ENCODE measurements at regions not wholly inside any gene's neighbourhood (a gene's known extent, or its start where the extent isn't known, plus 50 kb on each side); places are given as distances from the start of the nearest gene placed in this dataset.

DNA sequence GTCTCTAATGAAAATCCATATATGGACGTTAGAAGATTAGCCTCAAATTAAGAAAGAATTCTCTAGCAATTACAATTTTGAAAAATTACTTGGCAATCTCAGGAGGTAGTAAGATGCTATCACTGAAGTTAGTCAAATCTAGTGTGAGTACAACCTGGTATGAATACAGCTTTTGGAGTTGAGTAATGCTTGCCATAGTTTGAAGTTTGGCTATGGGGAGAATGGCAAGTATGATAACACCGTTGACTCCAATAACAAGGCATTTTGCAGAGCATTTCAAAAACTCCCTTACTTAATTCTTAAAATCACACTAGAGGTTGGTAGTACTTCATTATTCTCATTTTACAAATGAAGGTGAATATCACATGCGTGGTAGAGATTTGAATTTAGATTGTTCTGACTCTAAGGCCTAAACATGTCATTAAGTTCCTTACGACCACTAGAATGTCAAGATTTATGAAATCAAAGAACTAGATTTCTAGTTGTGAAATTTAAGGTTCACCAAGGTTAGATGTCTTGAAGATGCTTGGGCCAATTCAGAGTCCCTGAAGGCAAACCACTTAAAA lies 355.4 kb downstream of the ETS1 start:
- no peaks in the 10 kb centered on the region for H3K36me3 ChIP-seq
- no peaks in the 10 kb centered on the region for H3K9me3 ChIP-seq
- H3K27ac ChIP-seq = no peak overlapping the region
- no peak for DNase-seq (ENCODE audit: low spot score)
- no peaks in the 10 kb centered on the region for H3K27me3 ChIP-seq
- H3K4me3 ChIP-seq = no peak overlapping the region
- peaks cover 0 to 6% of the 10 kb centered on the region in 2 donors for H3K4me1 ChIP-seq
- TF ChIP-seq, protein P1, sequence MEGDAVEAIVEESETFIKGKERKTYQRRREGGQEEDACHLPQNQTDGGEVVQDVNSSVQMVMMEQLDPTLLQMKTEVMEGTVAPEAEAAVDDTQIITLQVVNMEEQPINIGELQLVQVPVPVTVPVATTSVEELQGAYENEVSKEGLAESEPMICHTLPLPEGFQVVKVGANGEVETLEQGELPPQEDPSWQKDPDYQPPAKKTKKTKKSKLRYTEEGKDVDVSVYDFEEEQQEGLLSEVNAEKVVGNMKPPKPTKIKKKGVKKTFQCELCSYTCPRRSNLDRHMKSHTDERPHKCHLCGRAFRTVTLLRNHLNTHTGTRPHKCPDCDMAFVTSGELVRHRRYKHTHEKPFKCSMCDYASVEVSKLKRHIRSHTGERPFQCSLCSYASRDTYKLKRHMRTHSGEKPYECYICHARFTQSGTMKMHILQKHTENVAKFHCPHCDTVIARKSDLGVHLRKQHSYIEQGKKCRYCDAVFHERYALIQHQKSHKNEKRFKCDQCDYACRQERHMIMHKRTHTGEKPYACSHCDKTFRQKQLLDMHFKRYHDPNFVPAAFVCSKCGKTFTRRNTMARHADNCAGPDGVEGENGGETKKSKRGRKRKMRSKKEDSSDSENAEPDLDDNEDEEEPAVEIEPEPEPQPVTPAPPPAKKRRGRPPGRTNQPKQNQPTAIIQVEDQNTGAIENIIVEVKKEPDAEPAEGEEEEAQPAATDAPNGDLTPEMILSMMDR (IDR thresholded peaks at IDR 0.05) = no peak

DNA sequence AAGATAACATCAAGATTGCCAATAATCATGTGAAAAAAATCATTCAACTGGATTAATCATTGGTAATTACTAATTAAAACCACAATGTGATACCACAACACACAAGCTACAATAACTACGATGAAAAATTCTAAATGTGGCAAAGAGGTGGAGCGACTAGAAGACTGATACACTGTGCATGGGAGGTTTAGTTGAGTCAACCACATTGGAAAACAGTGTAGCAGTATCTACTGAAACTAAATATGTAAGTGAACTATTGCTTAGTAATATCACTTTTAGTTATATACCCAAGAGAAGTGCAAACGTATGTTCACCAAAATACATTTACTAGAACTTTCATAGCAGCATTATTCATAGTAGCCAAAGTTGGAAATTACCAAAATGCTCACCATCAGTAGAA lies 359.9 kb downstream of the ETS1 start:
- Histone ChIP-seq H3K27me3 (no peaks in the 10 kb centered on the region), H3K36me3 (no peaks in the 10 kb centered on the region), H3K9me3 (no peaks in the 10 kb centered on the region), H3K4me1 (no peaks in the 10 kb centered on the region), H3K27ac (no peak overlapping the region), H3K4me3 (no peak overlapping the region)
- DNase-seq (ENCODE audit: low spot score) = no peak
- TF ChIP-seq, protein P1 (IDR thresholded peaks at IDR 0.05) = no peak

DNA sequence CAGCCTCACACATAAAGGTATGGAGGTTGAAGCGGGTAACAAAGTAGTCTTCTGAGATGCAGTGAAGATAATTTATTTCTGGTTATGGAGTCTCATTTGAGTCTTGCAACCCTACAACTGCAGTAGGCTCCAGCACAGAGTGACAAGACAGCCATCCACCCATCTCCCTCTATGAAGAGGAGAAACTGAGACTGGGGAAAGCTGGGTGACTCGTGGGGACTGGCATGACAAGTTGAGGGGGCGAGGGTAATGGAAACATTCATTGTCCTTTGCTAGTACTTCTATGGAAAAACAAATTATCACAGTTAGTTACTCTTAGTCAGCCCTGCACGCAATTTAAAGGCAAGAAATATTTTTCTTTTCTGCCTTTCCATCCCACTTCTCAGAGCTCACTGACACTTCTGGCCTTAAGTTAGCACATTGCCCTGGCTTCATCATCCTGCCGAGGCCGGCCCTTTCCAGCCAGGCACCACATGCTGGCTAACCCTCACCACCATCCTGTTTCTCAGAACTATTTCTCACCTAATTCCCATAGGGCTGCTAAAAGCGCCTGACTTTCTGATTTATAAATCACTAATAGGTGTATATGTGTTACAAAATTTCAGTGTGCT lies 361.1 kb downstream of the ETS1 start:
- TF ChIP-seq, protein P1 (IDR thresholded peaks at IDR 0.05) = no peak
- Histone ChIP-seq H3K27me3 (no peaks in the 10 kb centered on the region), H3K27ac (no peak overlapping the region), H3K4me1 (no peaks in the 10 kb centered on the region), H3K9me3 (no peaks in the 10 kb centered on the region), H3K36me3 (no peaks in the 10 kb centered on the region), H3K4me3 (no peak overlapping the region)
- DNase-seq (ENCODE audit: low spot score) = no peak

DNA sequence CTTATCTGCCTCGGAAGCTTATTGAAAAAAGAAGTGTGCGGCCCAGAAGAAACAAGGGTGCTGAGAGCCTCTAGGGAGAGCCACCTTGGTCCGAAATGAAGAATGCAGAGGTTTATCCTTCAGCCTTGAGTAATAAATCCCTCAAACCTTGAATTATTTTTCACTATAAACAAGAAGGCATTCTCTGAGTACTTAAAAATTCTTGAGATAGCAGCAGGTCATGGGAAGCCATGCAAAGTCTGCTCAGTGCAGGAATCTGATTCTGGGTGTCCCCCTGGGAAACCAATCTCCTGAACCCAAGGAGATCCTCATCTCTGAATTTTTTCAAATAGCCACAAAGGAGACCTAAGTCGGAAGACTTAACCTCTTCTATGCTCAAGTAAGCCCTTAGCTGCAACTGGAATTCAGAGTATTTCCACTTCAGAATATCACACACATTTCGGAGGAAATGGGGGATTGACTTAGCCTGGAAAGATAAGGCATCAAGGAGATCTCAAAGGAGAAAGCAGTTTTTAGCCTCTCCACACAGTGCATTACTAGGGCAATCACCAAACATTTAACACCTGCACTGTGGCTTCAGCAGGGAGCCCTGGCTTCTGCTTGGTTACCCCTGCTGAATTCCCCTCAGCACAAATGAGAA lies 365.0 kb downstream of the ETS1 start:
- Histone ChIP-seq H3K4me1 (no peaks in the 10 kb centered on the region), H3K27me3 (no peaks in the 10 kb centered on the region), H3K36me3 (no peaks in the 10 kb centered on the region), H3K4me3 (no peak overlapping the region), H3K9me3 (no peaks in the 10 kb centered on the region), H3K27ac (no peak overlapping the region)
- no peak for DNase-seq (ENCODE audit: low spot score)
- TF ChIP-seq, protein P1 (IDR thresholded peaks at IDR 0.05) = no peak

DNA sequence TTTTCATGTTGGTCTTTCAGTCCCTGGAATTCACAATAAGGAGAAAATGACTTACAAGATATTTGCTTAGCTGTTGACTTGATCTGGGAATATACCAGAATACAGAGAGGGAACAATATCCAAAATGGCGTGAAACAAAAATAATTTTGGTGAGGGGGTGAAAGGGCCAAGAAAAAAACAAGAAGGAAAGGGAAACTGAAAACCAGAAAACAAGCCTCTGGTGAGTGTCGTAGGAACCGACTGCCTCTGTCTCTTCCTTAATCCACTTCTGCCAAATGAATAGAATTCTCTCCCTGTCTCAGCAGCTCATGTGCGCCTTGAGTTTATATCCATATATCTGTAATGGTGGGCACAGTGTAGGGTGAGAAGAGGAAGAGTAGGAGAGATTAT lies 367.6 kb downstream of the ETS1 start:
- Histone ChIP-seq H3K36me3 (no peaks in the 10 kb centered on the region), H3K9me3 (no peaks in the 10 kb centered on the region), H3K4me3 (peak overlapping the region in 1 of 2 donors; percentile 3), H3K27me3 (no peaks in the 10 kb centered on the region), H3K4me1 (no peaks in the 10 kb centered on the region), H3K27ac (no peak overlapping the region)
- DNase-seq (ENCODE audit: low spot score) = no peak
- TF ChIP-seq, protein P1 (IDR thresholded peaks at IDR 0.05) = no peak

All from right atrium auricular region (tissue), 2 donors.